H1 (cell line): ENCODE measurements at regions not wholly inside any gene's neighbourhood (a gene's known extent, or its start where the extent isn't known, plus 50 kb on each side); places are given as distances from the start of the nearest gene placed in this dataset.
A peak's percentile ranks its signal among the peaks of the same experiment; 100 is the strongest.

Experiments used
- CTCF ChIA-PET: fragments of 300-600 bp; sonication (Branson Sonifier 250); formaldehyde crosslinking; loops from one replicate; lab custom pipeline; 2021; ENCODE audit not compliant: partially characterized antibody; lab: Charles Lee
- POLR2A ChIA-PET: fragments of 300-600 bp; sonication (Branson Sonifier 250); formaldehyde crosslinking; loops from one replicate; lab custom pipeline; 2021; ENCODE audit warnings: inconsistent platforms; ENCODE audit not compliant: partially characterized antibody; lab: Charles Lee
- DNase-seq, 2 experiments: peaks; one replicate each; pipeline versions ENCODE4 v3.0.0 to v3.0.0-alpha.2; 2010 to 2022; ENCODE audit warnings: low spot score in 2 of 2, low read depth in 1 of 2, mixed read lengths in 1 of 2
- FAIRE-seq: peaks from 2 replicates; lab custom pipeline; 2011; peaks lifted over from hg19 to GRCh38; lab: Jason Lieb, UNC
- H2AFZ ChIP-seq: 2 replicates; pipeline ENCODE4 v1.8.1; 2012; ENCODE audit warnings: low read length, inconsistent platforms
- H2AK5ac ChIP-seq: 2 replicates; pipeline ENCODE4 v1.6.1; 2013; ENCODE audit warnings: low read depth, low read length
- H2BK120ac ChIP-seq: replicated peaks from 2 replicates; pipeline ENCODE3; 2013; ENCODE audit warnings: low read depth, low read length, inconsistent platforms
- H2BK12ac ChIP-seq: 2 replicates; pipeline ENCODE4 v1.6.1; 2013; ENCODE audit warnings: low read depth, low read length
- H2BK15ac ChIP-seq: 2 replicates; pipeline ENCODE4 v1.6.1; 2013; ENCODE audit warnings: low read length
- H2BK20ac ChIP-seq: 2 replicates; pipeline ENCODE4 v1.6.1; 2013; ENCODE audit warnings: low read length
- H2BK5ac ChIP-seq: 2 replicates; pipeline ENCODE4 v1.6.1; 2013; ENCODE audit warnings: low read depth, low read length
- H3K14ac ChIP-seq: 2 replicates; pipeline ENCODE4 v1.6.1; 2013; ENCODE audit warnings: inconsistent platforms; ENCODE audit not compliant: insufficient read length
- H3K18ac ChIP-seq: 2 replicates; pipeline ENCODE4 v1.6.1; 2013; ENCODE audit warnings: low read length; ENCODE audit errors: extremely low read depth
- H3K23ac ChIP-seq: 2 replicates; pipeline ENCODE4 v1.6.1; 2013; ENCODE audit warnings: inconsistent platforms; ENCODE audit not compliant: insufficient read length
- H3K23me2 ChIP-seq: 2 replicates; pipeline ENCODE4 v1.6.1; 2013; ENCODE audit warnings: low read depth, low read length
- H3K27ac ChIP-seq: 2 replicates; pipeline ENCODE4 v1.6.1; 2011; ENCODE audit warnings: low read depth, low read length, inconsistent platforms
- H3K27me3 ChIP-seq, 4 experiments: replicated peaks in 1 of 4; 1 replicate in 1 of 4; 2 replicates in 3 of 4; pipeline versions ENCODE4 v1.6.1 to v1.8.1; 2011 to 2013; ENCODE audit warnings: low read length in 3 of 4, mild to moderate bottlenecking in 3 of 4, inconsistent platforms in 2 of 4, mixed read lengths in 2 of 4, moderate library complexity in 1 of 4; ENCODE audit not compliant: control insufficient read depth in 3 of 4, insufficient read depth in 3 of 4; ENCODE audit errors: extremely low read depth in 1 of 4
- H3K36me3 ChIP-seq, 4 experiments: 2 replicates each; pipeline versions ENCODE4 v1.6.1 to v1.8.1; 2011 to 2013; ENCODE audit warnings: mild to moderate bottlenecking in 4 of 4, low read length in 3 of 4, moderate library complexity in 2 of 4, control low read depth in 1 of 4, inconsistent platforms in 1 of 4; ENCODE audit not compliant: insufficient read depth in 4 of 4, control insufficient read depth in 2 of 4
- H3K4ac ChIP-seq: replicated peaks from 2 replicates; pipeline ENCODE3; 2013; ENCODE audit warnings: low read length, low read depth, mixed read lengths, inconsistent platforms; ENCODE audit not compliant: insufficient read length
- H3K4me1 ChIP-seq, 4 experiments: replicated peaks in 1 of 4; 1 replicate in 1 of 4; 2 replicates in 3 of 4; pipeline versions ENCODE4 v1.6.1 to v1.8.1; 2011 to 2013; ENCODE audit warnings: low read length in 3 of 4, inconsistent platforms in 2 of 4, mixed read lengths in 1 of 4; ENCODE audit not compliant: insufficient read depth in 4 of 4, control insufficient read depth in 3 of 4
- H3K4me2 ChIP-seq, 2 experiments: 2 replicates each; pipeline versions ENCODE4 v1.6.1 to v1.8.1; 2011 to 2013; ENCODE audit warnings: low read depth in 2 of 2, low read length in 2 of 2, control low read depth in 1 of 2, inconsistent platforms in 1 of 2, mild to moderate bottlenecking in 1 of 2; ENCODE audit not compliant: insufficient read depth in 1 of 2
- H3K4me3 ChIP-seq, 4 experiments: fragments of 200-600, 300-600 bp in 1 of 4; sonication (generic), shearing (Covaris generic), sonication (Bioruptor Twin) in 1 of 4; 2 replicates each; pipeline versions ENCODE4 v1.5.1 to v1.8.1; 2011 to 2016; ENCODE audit warnings: low read length in 4 of 4, low read depth in 3 of 4, control low read depth in 2 of 4, inconsistent platforms in 2 of 4, mild to moderate bottlenecking in 2 of 4, mixed read lengths in 1 of 4, moderate library complexity in 1 of 4; ENCODE audit not compliant: insufficient read depth in 2 of 4; ENCODE audit errors: extremely low read depth in 1 of 4
- H3K56ac ChIP-seq: replicated peaks from 2 replicates; pipeline ENCODE3; 2013; ENCODE audit warnings: low read depth, mild to moderate bottlenecking, mixed read lengths, low read length, inconsistent platforms; ENCODE audit not compliant: insufficient read length
- H3K79me1 ChIP-seq: 2 replicates; pipeline ENCODE4 v1.6.1; 2013; ENCODE audit warnings: low read depth, low read length, control low read depth
- H3K79me2 ChIP-seq, 2 experiments: 2 replicates each; pipeline versions ENCODE4 v1.6.1 to v1.8.1; 2012 to 2013; ENCODE audit warnings: low read length in 2 of 2, mild to moderate bottlenecking in 2 of 2, inconsistent platforms in 1 of 2; ENCODE audit not compliant: insufficient read depth in 2 of 2, control insufficient read depth in 1 of 2
- H3K9ac ChIP-seq, 4 experiments: replicated peaks in 1 of 4; 1 replicate in 1 of 4; 2 replicates in 3 of 4; pipeline versions ENCODE4 v1.6.1 to v1.8.1; 2011 to 2013; ENCODE audit warnings: low read depth in 3 of 4, low read length in 3 of 4, control low read depth in 2 of 4, mild to moderate bottlenecking in 2 of 4, moderate library complexity in 2 of 4, inconsistent platforms in 1 of 4; ENCODE audit errors: extremely low read depth in 1 of 4
- H3K9me3 ChIP-seq, 2 experiments: 2 replicates each; pipeline versions ENCODE4 v1.6.1 to v1.8.1; 2012 to 2013; ENCODE audit warnings: mild to moderate bottlenecking in 2 of 2, moderate library complexity in 2 of 2, control low read depth in 1 of 2, inconsistent platforms in 1 of 2, low read depth in 1 of 2, low read length in 1 of 2, mixed read lengths in 1 of 2; ENCODE audit not compliant: insufficient read depth in 2 of 2
- H4K20me1 ChIP-seq, 2 experiments: replicated peaks in 1 of 2; 2 replicates each; pipeline versions ENCODE3 to v1.8.1; 2011 to 2013; ENCODE audit warnings: inconsistent platforms in 2 of 2, low read length in 2 of 2, mild to moderate bottlenecking in 1 of 2; ENCODE audit not compliant: insufficient read depth in 2 of 2, control insufficient read depth in 1 of 2
- H4K5ac ChIP-seq: 2 replicates; pipeline ENCODE4 v1.6.1; 2013; ENCODE audit warnings: low read length, low read depth, mixed read lengths, inconsistent platforms; ENCODE audit not compliant: insufficient read length
- H4K8ac ChIP-seq: 2 replicates; pipeline ENCODE4 v1.8.0; 2013; ENCODE audit warnings: mild to moderate bottlenecking, moderate library complexity, low read length, inconsistent platforms; ENCODE audit not compliant: insufficient read depth; ENCODE audit errors: extremely low read depth
- H4K91ac ChIP-seq: replicated peaks from 2 replicates; pipeline ENCODE3; 2013; ENCODE audit warnings: low read length, mixed read lengths, inconsistent platforms; ENCODE audit not compliant: insufficient read length
- CREB1 ChIP-seq: IDR thresholded peaks from 2 replicates; pipeline ENCODE4 v1.6.1; 2012; ENCODE audit warnings: inconsistent platforms
- HDAC2 ChIP-seq, 2 experiments: fragments of 300-600 bp in 1 of 2; sonication (generic) in 1 of 2; IDR thresholded peaks; 2 replicates each; pipeline ENCODE4 v1.6.1; 2011 to 2012; ENCODE audit warnings: low read depth in 2 of 2, low read length in 2 of 2, mild to moderate bottlenecking in 2 of 2, moderate library complexity in 2 of 2, borderline replicate concordance in 1 of 2, inconsistent platforms in 1 of 2
- JUN ChIP-seq: IDR thresholded peaks from 2 replicates; pipeline ENCODE4 v1.6.1; 2011; ENCODE audit warnings: low read depth, mild to moderate bottlenecking, improper control_type of control experiment, low read length
- KDM1A ChIP-seq: fragments of 200-600, 300-600 bp; sonication (generic); IDR thresholded peaks from 2 replicates; pipeline ENCODE4 v1.7.1; 2016; ENCODE audit warnings: mild to moderate bottlenecking, low read length, borderline replicate concordance
- SIRT6 ChIP-seq: IDR thresholded peaks from one replicate; pipeline ENCODE4 v1.7.1; 2012; ENCODE audit warnings: low read length, inconsistent platforms
- TAF7 ChIP-seq: optimal IDR thresholded peaks from 2 replicates; pipeline ENCODE3; 2011; ENCODE audit warnings: low read depth, mild to moderate bottlenecking, inconsistent platforms, low read length, moderate library complexity, borderline replicate concordance
- TCF12 ChIP-seq: IDR thresholded peaks from 2 replicates; pipeline ENCODE4 v1.6.1; 2011; ENCODE audit warnings: low read depth, mild to moderate bottlenecking, low read length
- TEAD4 ChIP-seq: IDR thresholded peaks from 2 replicates; pipeline ENCODE4 v1.6.1; 2012; ENCODE audit warnings: low read depth, low read length, inconsistent platforms, mixed read lengths
- whole genome bisulfite sequencing, 2 experiments: shearing (Covaris generic) in 1 of 2; methylation state at CpG; one replicate each; pipeline versions ENCODE4 v1.1.6 to v1.1.7; 2013 to 2015; ENCODE audit warnings: low lambda C conversion rate in 2 of 2, mixed read lengths in 2 of 2, inconsistent platforms in 1 of 2, low coverage in 1 of 2, missing lambda C conversion rate in 1 of 2; ENCODE audit not compliant: insufficient replicate concordance in 2 of 2, insufficient coverage in 1 of 2, insufficient read length in 1 of 2; ENCODE audit errors: extremely low coverage in 1 of 2, missing lambda C conversion rate in 1 of 2; 5-methylcytosine and 5-hydroxymethylcytosine counted together

DNA sequence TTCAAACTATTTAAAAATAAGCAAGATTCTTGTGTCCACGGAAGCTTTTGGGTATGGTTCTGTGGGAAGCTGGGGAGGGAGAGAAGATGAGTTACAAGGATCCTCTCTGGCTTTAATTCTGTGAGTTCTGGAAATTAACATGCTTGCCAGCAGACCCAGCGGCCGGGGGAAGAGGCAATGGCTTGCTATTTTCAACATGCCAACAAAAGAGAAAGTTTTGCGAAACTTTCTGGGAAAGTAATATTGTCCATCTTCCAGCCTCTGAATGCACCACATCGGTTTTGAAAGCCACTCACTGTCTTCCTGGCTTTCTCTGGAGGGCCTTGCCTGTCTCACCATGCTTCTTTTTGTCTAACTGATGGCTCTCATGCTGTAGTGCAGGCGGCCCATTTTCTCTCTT lies 85.7 kb downstream of the EN1 start:
- CTCF ChIA-PET = interaction anchor here (0.8 to 1.9 kb wide), 6 partner anchors 9 to 392 kb away, joined by 3 to 10 read pairs (median 4); no protein-coding TSS in a partner anchor

More for the DNA sequence above, 85.7 kb downstream of the EN1 start:
- H3K23ac ChIP-seq = no peak overlapping the region
- no peak overlapping the region for H2BK5ac ChIP-seq
- H4K8ac ChIP-seq = no peak overlapping the region
- 83% methylated on average over 6 of the region's 6 CpGs; no CpG with 5 or more reads in 1 of the 2 experiments for WGBS, 2 experiments
- no peak overlapping the region for H2BK12ac ChIP-seq
- peaks cover 0 to 2% (median 0%) of the 10 kb centered on the region in 4 experiments; a peak in 2 of 7 replicates for H3K4me1 ChIP-seq
- no peak overlapping the region for H2AK5ac ChIP-seq
- no peak overlapping the region; the same call in 1 of the 2 replicates for H2BK20ac ChIP-seq
- H3K79me1 ChIP-seq = no peaks in the 10 kb centered on the region
- no peaks in the 10 kb centered on the region for H3K79me2 ChIP-seq
- H3K4ac ChIP-seq = no peak overlapping the region
- H3K4me3 ChIP-seq = no peak overlapping the region
- H3K18ac ChIP-seq = no peak overlapping the region
- H3K9ac ChIP-seq = no peak overlapping the region
- H3K56ac ChIP-seq = no peak overlapping the region
- H3K9me3 ChIP-seq = no peaks in the 10 kb centered on the region
- H4K5ac ChIP-seq = no peak overlapping the region
- no peak overlapping the region for H3K27ac ChIP-seq
- TF ChIP-seq CREB1 (no peak), TCF12 (no peak), KDM1A (peak; percentile 82), TAF7 (no peak), TEAD4 (no peak), JUN (no peak), HDAC2 (IDR thresholded peaks at IDR 0.05; ENCODE audit: borderline replicate concordance in 1 of 2, low read depth in 2 of 2, low read length in 2 of 2) (0 out of 4 replicates have a peak, but pooled peaks of 1 of the 2 experiments have one; percentile 44), SIRT6 (no peak)
- no peak overlapping the region for H3K14ac ChIP-seq
- peaks cover 0 to 10% (median 6%) of the 10 kb centered on the region in 4 experiments; a peak in 5 of 7 replicates for H3K27me3 ChIP-seq
- H2BK120ac ChIP-seq = no peak overlapping the region
- POLR2A ChIA-PET = no interaction called here
- DNase-seq = no peak
- no peaks in the 10 kb centered on the region for H4K20me1 ChIP-seq
- no peaks in the 10 kb centered on the region for H3K23me2 ChIP-seq
- no peak for FAIRE-seq
- H3K4me2 ChIP-seq = no peak overlapping the region
- H2BK15ac ChIP-seq = no peak overlapping the region
- no peak overlapping the region for H2AFZ ChIP-seq
- no peak overlapping the region for H4K91ac ChIP-seq
- H3K36me3 ChIP-seq = no peaks in the 10 kb centered on the region
